ENCODE measurements at regions not wholly inside any gene's neighbourhood (a gene's known extent, or its start where the extent isn't known, plus 50 kb on each side); places are given as distances from the start of the nearest gene placed in this dataset.

DNA sequence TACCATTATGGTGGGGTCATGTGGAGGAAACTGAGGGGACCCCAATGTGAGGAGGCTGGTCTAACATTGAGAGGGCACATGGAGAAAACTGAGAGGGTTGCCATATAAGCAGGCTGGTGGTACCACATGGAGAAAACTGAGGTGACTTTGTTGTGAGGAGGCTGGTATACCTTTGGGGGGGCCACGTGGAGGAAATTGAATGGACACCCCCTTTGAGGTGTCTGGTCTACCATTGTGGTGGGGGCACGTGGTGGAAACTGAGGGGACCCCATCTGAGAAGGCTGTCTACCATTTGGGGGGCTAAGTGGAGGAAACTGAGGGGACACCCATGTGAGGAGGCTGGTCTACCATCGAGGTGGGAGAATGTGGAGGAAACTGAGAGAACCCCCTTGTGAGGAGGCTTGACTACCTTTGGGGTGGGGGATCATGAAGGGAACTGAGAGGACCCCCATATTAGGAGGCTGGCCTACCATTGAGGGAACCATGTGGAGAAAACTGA is 163.8 kb downstream of the FBLN2 start:
- TF ChIP-seq EZH2 (IDR thresholded peaks at IDR 0.05), result no peak
- TF ChIP-seq, protein P1, sequence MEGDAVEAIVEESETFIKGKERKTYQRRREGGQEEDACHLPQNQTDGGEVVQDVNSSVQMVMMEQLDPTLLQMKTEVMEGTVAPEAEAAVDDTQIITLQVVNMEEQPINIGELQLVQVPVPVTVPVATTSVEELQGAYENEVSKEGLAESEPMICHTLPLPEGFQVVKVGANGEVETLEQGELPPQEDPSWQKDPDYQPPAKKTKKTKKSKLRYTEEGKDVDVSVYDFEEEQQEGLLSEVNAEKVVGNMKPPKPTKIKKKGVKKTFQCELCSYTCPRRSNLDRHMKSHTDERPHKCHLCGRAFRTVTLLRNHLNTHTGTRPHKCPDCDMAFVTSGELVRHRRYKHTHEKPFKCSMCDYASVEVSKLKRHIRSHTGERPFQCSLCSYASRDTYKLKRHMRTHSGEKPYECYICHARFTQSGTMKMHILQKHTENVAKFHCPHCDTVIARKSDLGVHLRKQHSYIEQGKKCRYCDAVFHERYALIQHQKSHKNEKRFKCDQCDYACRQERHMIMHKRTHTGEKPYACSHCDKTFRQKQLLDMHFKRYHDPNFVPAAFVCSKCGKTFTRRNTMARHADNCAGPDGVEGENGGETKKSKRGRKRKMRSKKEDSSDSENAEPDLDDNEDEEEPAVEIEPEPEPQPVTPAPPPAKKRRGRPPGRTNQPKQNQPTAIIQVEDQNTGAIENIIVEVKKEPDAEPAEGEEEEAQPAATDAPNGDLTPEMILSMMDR (IDR thresholded peaks at IDR 0.05), result no peak
- TF ChIP-seq EZH2phosphoT487 (IDR thresholded peaks at IDR 0.05), result no peak

All from neural progenitor cell (in vitro differentiated cells).